Nephron progenitor cell (in vitro differentiated cells): ENCODE measurements at regions not wholly inside any gene's neighbourhood (a gene's known extent, or its start where the extent isn't known, plus 50 kb on each side); places are given as distances from the start of the nearest gene placed in this dataset.

Experiments used
- DNase-seq: peaks from one replicate; pipeline ENCODE4 v3.0.0; 2021
- H3K27ac Mint-ChIP-seq: 2 replicates; pipeline ENCODE4 v1.8.0; 2021; ENCODE audit warnings: mild to moderate bottlenecking, moderate library complexity, mixed read lengths
- H3K27me3 Mint-ChIP-seq: 2 replicates; pipeline ENCODE4 v1.8.0; 2021; ENCODE audit warnings: mild to moderate bottlenecking, low read depth, mixed read lengths; ENCODE audit not compliant: poor library complexity
- H3K36me3 Mint-ChIP-seq: 2 replicates; pipeline ENCODE4 v1.8.0; 2021; ENCODE audit warnings: low read depth, mixed read lengths
- H3K4me1 Mint-ChIP-seq: 2 replicates; pipeline ENCODE4 v1.8.0; 2021; ENCODE audit warnings: mixed read lengths
- H3K4me3 Mint-ChIP-seq: 2 replicates; pipeline ENCODE4 v1.8.0; 2021; ENCODE audit warnings: mild to moderate bottlenecking, moderate library complexity, mixed read lengths
- H3K9me3 Mint-ChIP-seq: 2 replicates; pipeline ENCODE4 v1.8.0; 2021; ENCODE audit warnings: mild to moderate bottlenecking, moderate library complexity, mixed read lengths
- TF ChIP-seq, protein P1 (sequence below): fragments of 200-600 bp; sonication (generic); IDR thresholded peaks from 2 replicates; pipeline ENCODE4 v1.5.0; 2021; ENCODE audit warnings: antibody characterized with exemption

DNA sequence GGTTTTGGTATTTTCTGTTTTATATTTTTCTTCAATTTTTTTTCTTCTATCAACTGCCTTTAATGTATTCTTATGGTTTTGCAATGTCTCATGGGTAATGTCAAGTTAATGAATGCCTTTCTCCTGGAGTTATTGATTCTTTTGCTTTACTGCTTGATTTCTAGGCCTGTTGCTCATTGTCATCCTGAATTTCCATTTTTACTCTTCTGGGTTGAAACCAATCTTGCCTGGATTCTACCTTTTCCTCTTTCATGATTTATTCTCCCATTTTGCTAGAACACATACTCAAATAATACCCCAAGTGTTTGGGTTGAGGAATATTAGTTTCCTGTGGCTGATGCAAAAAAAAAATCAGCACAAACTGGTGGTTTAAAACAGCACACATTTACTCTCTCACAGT is 315.2 kb upstream of the PDZRN3 start:
- no peak overlapping the region for H3K27ac Mint-ChIP-seq
- H3K36me3 Mint-ChIP-seq = no peaks in the 10 kb centered on the region
- no peaks in the 10 kb centered on the region for H3K4me1 Mint-ChIP-seq
- H3K4me3 Mint-ChIP-seq = no peak overlapping the region
- H3K27me3 Mint-ChIP-seq = peaks cover 15% of the 10 kb centered on the region
- TF ChIP-seq, protein P1, sequence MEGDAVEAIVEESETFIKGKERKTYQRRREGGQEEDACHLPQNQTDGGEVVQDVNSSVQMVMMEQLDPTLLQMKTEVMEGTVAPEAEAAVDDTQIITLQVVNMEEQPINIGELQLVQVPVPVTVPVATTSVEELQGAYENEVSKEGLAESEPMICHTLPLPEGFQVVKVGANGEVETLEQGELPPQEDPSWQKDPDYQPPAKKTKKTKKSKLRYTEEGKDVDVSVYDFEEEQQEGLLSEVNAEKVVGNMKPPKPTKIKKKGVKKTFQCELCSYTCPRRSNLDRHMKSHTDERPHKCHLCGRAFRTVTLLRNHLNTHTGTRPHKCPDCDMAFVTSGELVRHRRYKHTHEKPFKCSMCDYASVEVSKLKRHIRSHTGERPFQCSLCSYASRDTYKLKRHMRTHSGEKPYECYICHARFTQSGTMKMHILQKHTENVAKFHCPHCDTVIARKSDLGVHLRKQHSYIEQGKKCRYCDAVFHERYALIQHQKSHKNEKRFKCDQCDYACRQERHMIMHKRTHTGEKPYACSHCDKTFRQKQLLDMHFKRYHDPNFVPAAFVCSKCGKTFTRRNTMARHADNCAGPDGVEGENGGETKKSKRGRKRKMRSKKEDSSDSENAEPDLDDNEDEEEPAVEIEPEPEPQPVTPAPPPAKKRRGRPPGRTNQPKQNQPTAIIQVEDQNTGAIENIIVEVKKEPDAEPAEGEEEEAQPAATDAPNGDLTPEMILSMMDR = no peak
- DNase-seq = no peak
- peaks cover 11% of the 10 kb centered on the region for H3K9me3 Mint-ChIP-seq

DNA sequence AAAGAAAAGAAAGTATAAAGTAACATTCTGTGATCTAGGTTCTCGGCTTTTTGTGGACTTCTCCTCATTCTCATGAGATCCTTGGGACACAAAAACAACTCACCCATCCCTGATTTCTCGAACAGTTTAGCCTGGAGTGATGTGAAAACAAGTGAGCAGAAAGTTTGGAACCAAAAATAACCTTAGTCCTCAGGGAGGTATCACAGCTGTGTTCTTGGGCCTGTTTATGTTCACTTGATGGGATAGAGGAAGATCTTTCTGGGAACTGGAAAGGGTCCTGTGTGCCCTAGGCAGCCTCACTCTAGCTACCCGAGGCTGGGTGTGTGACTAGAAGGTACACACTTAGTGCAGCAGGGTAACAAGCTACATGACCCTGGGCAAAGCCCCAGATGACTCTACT is 308.8 kb upstream of the PDZRN3 start:
- no peak for DNase-seq
- Mint-ChIP-seq H3K4me3 (no peak overlapping the region), H3K4me1 (no peaks in the 10 kb centered on the region), H3K9me3 (no peaks in the 10 kb centered on the region), H3K27ac (no peak overlapping the region), H3K36me3 (no peaks in the 10 kb centered on the region), H3K27me3 (peaks cover 13% of the 10 kb centered on the region)
- TF ChIP-seq, protein P1 = no peak

DNA sequence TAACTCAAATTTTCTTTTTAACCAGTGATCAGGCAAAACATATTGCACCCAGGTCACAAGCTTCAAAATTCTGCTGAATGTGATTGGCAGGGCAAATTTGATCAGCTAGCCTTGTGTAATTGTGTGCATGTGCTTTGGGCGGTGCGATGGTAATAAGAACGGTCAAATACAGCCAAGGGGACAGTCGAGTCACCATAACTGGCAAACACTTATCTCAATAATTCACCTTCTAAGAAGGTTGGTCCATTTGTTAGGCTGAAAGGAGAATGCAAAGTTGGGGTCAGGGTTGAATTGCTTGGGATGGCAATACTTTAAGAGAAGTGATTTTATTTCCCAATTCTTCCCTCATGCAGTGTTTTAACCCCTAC is 302.4 kb upstream of the PDZRN3 start:
- Mint-ChIP-seq H3K9me3 (no peaks in the 10 kb centered on the region), H3K27ac (no peak overlapping the region), H3K4me1 (peaks cover 15% of the 10 kb centered on the region), H3K27me3 (peaks cover 3% of the 10 kb centered on the region), H3K4me3 (no peak overlapping the region), H3K36me3 (no peaks in the 10 kb centered on the region)
- no peak for DNase-seq
- TF ChIP-seq, protein P1 = no peak

DNA sequence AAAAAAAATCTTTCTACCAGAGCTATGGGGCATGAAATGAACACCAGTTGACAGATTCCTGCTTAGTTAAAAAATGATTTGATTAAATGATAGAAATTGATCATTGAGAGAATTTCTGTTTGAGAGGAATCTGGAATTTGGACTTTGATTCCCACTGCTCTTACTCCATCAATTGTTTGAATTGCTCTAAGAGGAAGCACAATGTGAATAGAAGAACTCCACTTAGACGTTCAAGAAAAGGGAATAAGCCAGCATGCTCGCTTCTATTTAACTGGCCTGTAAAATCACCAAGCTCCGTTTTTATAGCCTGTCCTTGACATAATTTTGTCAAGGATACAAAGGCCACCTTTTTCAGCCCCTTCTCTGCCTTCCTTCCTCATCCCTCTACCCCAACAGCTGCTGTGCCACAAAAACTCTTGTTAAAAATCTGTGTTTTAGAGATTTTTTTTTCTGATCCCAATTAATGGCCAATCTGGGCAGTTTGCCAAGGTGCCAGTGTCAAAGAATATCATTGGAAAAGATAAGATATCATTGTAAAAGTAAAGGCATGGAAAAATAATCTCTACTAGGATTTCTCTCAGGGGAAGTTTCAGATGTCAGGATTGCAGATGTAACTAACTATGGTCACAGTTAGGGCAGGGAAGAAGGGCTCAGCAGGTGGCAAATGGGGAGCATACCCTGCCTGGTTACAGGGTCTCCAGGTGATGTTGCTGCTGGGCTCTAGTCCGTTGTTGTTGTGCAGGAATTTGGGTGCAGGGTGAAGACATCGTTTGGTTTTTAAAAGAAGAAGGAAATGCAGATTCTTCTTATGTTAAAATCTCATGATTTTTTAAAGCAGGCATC is 301.8 kb upstream of the PDZRN3 start:
- H3K27me3 Mint-ChIP-seq = peaks cover 3% of the 10 kb centered on the region
- H3K36me3 Mint-ChIP-seq = no peaks in the 10 kb centered on the region
- no peak overlapping the region for H3K27ac Mint-ChIP-seq
- H3K4me3 Mint-ChIP-seq = no peak overlapping the region
- TF ChIP-seq, protein P1 = no peak
- DNase-seq = no peak
- H3K9me3 Mint-ChIP-seq = no peaks in the 10 kb centered on the region
- H3K4me1 Mint-ChIP-seq = peaks cover 15% of the 10 kb centered on the region

DNA sequence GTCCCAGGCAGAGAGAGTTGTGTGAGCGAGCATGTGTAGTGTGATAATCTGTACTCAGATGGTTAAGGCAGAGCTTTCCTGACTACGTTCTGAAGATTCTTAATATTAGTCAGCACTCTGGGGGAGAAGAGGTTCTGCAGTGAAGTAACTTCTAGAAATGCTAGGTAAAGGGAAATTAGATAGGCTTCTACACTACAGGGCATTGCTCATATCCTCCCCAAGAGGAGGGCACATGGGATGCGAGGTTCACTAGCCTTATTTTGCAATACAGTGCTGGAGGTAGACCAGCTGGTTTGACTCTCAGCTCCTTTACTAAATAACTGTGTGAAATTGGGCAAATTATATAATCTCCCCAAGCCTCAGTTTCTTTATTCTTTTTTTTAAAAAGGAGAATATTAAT is 300.3 kb upstream of the PDZRN3 start:
- Mint-ChIP-seq H3K9me3 (no peaks in the 10 kb centered on the region), H3K36me3 (no peaks in the 10 kb centered on the region), H3K4me3 (no peak overlapping the region), H3K27ac (no peak overlapping the region), H3K4me1 (peaks cover 15% of the 10 kb centered on the region), H3K27me3 (peaks cover under 1% of the 10 kb centered on the region)
- TF ChIP-seq, protein P1 = no peak
- DNase-seq = no peak

DNA sequence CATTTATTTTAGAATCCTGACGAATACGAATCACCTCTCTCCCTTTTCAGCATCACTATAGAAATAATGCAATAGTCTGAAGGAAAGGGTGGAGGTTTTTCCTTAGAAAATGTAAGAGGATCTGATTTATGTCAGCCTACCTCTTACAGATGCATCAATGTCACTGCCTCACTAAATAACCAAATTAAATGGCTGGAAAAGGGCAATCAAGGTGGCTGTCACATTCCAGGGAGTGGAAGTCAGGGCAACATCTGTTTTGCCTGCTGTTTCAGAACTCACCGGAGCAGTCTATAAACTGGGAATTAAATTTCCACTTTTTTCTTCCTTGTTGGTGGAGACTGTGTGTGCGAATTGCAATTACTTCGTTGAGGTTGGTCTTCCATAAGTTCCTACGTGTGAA is 299.3 kb upstream of the PDZRN3 start:
- Mint-ChIP-seq H3K9me3 (peaks cover 4% of the 10 kb centered on the region), H3K27ac (no peak overlapping the region), H3K36me3 (no peaks in the 10 kb centered on the region), H3K4me3 (no peak overlapping the region), H3K27me3 (no peaks in the 10 kb centered on the region), H3K4me1 (peaks cover 15% of the 10 kb centered on the region)
- no peak for DNase-seq
- TF ChIP-seq, protein P1 = no peak
